HG02970 (cell line): ENCODE measurements at regions not wholly inside any gene's neighbourhood (a gene's known extent, or its start where the extent isn't known, plus 50 kb on each side); places are given as distances from the start of the nearest gene placed in this dataset.

Source experiments
- ATAC-seq: cut with Tn5 transposase; IDR thresholded peaks from one replicate; pipeline ENCODE4 v1.9.1; 2021; ENCODE audit warnings: mild to moderate bottlenecking, moderate library complexity, moderate number of reproducible peaks; ENCODE audit not compliant: unreplicated experiment, low FRiP score

- ATAC-seq, result no peak
These were observed 202.9 kb downstream of the FAM76B start for GRCh38 chr11:95586661-95587060.

DNA sequence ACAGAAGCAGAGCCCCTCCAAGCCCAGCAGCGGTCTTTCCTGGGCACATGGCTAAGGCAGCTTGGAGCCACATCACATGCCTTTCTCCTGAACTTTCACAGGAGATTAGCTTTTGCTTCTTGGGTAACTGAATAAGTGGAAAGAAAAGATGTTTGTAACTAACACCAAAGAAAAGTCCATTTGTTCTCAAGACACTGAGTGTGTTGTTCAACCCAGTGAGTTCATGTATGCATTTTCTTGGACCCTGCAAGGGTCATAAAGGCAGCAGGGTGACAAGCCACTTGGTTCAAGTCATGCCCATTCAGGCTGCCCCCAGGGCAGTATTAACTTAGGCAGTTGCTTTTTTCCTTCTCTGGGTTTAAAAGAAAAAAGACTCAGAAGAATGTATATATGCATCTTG lies 203.4 kb downstream of the FAM76B start:
- no peak for ATAC-seq

GRCh38 chr11:95585752-95586077 lies 203.9 kb downstream of the FAM76B start:
- no peak for ATAC-seq

- ATAC-seq, result no peak
These were observed 204.4 kb downstream of the FAM76B start for GRCh38 chr11:95585069-95585751.

GRCh38 chr11:95584589-95584988 lies 205.0 kb downstream of the FAM76B start:
- ATAC-seq, result no peak

DNA sequence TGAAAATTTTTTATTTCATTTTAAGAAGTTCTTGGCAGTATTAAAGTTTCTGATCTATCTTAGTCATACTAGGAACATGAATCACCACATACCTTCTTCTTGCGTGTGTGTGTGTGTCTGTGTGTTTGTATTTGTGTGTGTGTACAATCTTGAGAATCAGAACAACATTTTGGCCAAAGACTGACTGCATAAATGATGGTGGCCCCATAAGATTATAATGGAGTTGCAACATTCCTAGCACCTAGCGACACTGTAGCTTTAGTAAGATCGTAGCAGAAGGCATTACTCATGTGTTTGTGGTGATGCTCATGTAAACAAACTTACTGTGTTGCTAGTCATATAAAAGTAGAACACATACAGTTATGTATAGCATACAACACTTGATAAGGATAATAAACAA lies 205.4 kb downstream of the FAM76B start:
- no peak for ATAC-seq

DNA sequence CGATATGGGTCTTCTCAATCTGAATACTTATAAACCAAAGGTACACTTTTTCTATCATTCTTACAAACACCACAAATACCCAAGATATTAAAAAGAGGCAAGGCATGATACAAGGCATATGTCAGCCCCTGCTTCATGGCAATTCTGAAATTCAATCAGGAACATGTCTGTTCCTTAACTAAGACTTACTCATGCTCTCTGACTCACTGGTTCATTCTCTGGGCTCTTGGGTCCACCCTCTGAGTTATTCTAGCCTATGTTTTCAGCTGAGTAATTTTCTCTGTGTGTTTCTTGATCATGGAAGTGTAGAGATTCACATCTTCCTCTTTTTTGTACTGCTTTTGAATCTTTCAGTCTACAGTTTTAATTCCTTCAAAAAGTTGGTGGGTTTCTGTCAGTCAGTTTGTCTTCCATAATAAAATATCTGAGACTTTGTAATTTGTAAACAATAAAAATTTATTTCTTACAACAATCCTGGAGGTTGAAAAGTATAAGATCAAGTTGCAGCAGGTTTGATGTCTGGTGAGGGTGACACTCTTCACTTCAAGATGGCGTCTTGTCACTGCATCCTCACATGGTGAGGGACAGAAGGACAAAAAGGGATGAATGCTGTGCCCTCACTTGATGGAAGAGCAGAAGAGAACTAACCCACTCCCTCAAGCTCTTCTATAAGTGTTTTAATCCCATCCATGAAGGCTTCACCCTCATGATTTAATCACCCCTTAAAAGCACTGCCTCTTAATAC lies 211.7 kb downstream of the FAM76B start:
- ATAC-seq, result no peak

DNA sequence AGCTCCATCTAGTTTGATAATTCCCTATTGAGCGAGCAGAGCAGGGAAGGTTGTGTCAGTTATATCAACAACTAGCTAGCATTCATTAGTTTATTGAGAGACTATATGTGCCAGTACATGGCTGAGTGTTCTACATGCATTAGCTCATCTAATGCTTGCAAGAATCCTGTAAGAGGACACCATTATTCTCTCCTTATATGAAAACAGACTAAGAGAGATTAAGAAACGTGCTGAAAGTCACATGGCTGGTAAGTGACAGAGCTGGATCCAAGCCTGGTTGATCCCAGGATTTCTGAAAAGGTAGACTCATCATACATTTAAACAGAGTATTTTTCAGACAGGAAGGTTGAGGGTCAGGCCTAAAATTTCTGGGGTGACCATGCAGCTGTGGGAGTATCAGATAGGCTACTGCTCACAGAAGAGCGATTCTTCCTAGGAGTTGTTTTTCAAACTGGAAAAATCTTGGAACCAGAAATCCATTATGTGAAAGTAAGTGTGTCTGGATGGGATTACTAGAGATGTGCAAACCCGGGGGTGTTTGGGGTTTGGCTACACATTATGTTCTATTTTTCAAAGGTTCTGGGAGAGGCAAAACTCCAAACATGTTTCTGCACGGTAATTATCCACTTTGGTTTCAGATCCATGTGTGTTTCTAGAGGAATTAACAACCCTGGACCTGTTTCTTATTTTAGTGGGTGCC lies 213.3 kb downstream of the FAM76B start:
- no peak for ATAC-seq

- no peak for ATAC-seq
These were observed 214.1 kb downstream of the FAM76B start for GRCh38 chr11:95575517-95575916.

- no peak for ATAC-seq
These were observed 217.8 kb downstream of the FAM76B start for GRCh38 chr11:95571718-95572260.

- no peak for ATAC-seq
These were observed 218.7 kb downstream of the FAM76B start for GRCh38 chr11:95570845-95571244.

GRCh38 chr11:95569207-95569606 lies 220.4 kb downstream of the FAM76B start:
- no peak for ATAC-seq

GRCh38 chr11:95568281-95568680 lies 221.3 kb downstream of the FAM76B start:
- no peak for ATAC-seq

DNA sequence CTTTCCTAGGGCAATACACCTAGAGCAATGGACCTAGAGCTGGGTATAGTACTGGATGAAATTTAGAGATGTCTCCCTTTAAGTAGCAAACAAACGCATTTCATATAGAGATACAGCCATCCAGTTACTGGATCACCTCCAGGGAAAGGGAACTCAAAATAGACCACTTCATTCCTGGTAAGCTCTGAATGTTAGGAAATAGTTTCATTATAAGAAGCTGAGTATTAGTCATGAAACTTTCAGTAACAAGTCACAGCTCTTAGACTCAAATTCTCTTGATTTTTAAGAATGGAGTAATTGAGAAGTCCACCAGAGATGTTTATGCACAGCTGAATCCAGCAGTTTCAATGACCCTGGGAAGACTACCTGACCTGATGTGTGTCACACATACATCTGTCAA lies 221.9 kb downstream of the FAM76B start:
- no peak for ATAC-seq

DNA sequence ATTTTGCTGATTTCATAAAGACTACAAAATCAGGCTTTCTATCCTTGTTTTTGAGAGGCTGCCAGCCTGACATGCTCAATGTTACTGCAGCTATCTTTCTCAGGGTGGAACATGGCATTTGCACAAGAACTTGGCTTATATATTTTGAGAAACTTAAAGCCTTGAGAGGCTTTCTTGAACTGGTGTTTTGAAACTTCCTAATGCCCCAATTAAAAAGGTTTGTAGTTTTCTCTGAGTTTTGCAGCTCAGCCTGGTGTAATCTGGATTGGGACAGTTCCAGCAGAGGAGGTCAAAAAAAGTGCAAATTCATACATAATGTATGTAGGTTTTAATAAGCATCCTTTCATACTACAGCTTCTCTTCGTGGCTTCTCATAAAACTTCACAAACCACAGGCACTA lies 223.4 kb downstream of the FAM76B start:
- no peak for ATAC-seq

- no peak for ATAC-seq
These were observed 223.8 kb downstream of the FAM76B start for GRCh38 chr11:95565724-95566141.

GRCh38 chr11:95563859-95564258 lies 225.7 kb downstream of the FAM76B start:
- ATAC-seq, result no peak

DNA sequence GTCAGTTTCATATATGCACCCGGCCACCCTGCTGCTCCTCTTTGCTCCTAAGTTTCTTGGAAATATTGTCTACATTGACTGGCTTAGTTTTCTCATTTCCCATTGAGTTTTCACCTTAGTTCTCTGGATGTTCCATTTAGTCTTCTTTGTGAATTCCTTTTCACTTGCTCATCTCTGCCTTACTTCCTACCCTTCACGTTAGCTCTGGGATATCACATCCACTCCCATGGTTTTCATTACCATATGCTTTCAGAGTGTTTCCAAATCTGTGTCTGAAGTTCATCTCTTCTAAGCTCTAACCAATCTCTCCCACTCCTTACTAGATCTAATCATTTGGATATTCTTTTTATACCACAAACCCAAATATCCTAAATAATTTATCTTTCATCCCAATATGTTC lies 226.4 kb downstream of the FAM76B start:
- no peak for ATAC-seq

GRCh38 chr11:95562196-95562921 lies 227.2 kb downstream of the FAM76B start:
- ATAC-seq, result no peak

DNA sequence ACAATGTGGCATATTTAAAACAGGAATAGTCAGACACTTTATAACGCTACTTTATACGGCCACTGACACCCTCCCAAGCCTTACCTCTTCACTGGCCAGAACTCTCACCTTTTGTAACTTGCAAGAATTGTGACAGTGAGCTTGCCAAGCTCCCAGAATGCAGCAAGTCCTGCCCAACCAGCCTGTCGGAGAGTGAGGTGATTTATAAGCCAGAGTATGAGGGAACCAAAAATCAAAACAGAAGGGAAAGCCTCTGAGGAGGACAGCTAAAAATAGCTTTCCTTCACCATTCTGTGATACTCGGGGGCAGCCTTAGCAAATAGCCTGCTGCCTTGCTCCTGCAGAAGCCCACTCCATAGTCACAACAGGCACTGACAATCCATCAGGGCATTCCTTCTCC lies 229.7 kb downstream of the FAM76B start:
- ATAC-seq, result no peak

GRCh38 chr11:95557376-95557775 lies 232.2 kb downstream of the FAM76B start:
- no peak for ATAC-seq
